ENCODE measurements at regions not wholly inside any gene's neighbourhood (a gene's known extent, or its start where the extent isn't known, plus 50 kb on each side); places are given as distances from the start of the nearest gene placed in this dataset.
"Not testable (repeated sequence)": the region's sequence is repeated elsewhere in the genome, so short reads cannot be mapped to it uniquely, and the experiment has no call there.

- DNase-seq = no peak
These were observed 798.9 kb downstream of the SLC6A15 start for GRCh38 chr12:84113666-84114065.

GRCh38 chr12:84103886-84104285 lies 808.7 kb downstream of the SLC6A15 start:
- not testable (repeated sequence) for DNase-seq

GRCh38 chr12:84101963-84102362 lies 810.6 kb downstream of the SLC6A15 start:
- not testable (repeated sequence) for DNase-seq

- not testable (repeated sequence) for DNase-seq
These were observed 813.0 kb downstream of the SLC6A15 start for GRCh38 chr12:84099591-84099990.

GRCh38 chr12:84091651-84092050 lies 820.9 kb downstream of the SLC6A15 start:
- DNase-seq = no peak

GRCh38 chr12:84089356-84089755 lies 823.2 kb downstream of the SLC6A15 start:
- DNase-seq = no peak

- DNase-seq = no peak
These were observed 827.6 kb downstream of the SLC6A15 start for GRCh38 chr12:84085046-84085445.

- DNase-seq = no peak
These were observed 833.0 kb downstream of the SLC6A15 start for GRCh38 chr12:84079626-84080025.

GRCh38 chr12:84077679-84078078 lies 834.9 kb downstream of the SLC6A15 start:
- DNase-seq = no peak

- DNase-seq = no peak
These were observed 836.6 kb downstream of the SLC6A15 start for GRCh38 chr12:84075991-84076390.

- no peak for DNase-seq
These were observed 839.2 kb downstream of the SLC6A15 start for GRCh38 chr12:84073401-84073800.

GRCh38 chr12:84072961-84073360 lies 839.6 kb downstream of the SLC6A15 start:
- no peak for DNase-seq

- no peak for DNase-seq
These were observed 842.3 kb downstream of the SLC6A15 start for GRCh38 chr12:84070292-84070691.

GRCh38 chr12:84069699-84070098 lies 842.9 kb downstream of the SLC6A15 start:
- no peak for DNase-seq

- DNase-seq = no peak
These were observed 843.4 kb downstream of the SLC6A15 start for GRCh38 chr12:84069198-84069597.

GRCh38 chr12:84058136-84058535 lies 854.5 kb downstream of the SLC6A15 start:
- no peak for DNase-seq

- DNase-seq = no peak
These were observed 857.8 kb downstream of the SLC6A15 start for GRCh38 chr12:84054811-84055210.

GRCh38 chr12:84047881-84048280 lies 864.7 kb downstream of the SLC6A15 start:
- DNase-seq = no peak

GRCh38 chr12:84046859-84047258 lies 865.7 kb downstream of the SLC6A15 start:
- DNase-seq = no peak

GRCh38 chr12:84043355-84043754 lies 869.2 kb downstream of the SLC6A15 start:
- DNase-seq = no peak

GRCh38 chr12:84038242-84038641 lies 874.4 kb downstream of the SLC6A15 start:
- DNase-seq = no peak

GRCh38 chr12:84036912-84037311 lies 875.7 kb downstream of the SLC6A15 start:
- no peak for DNase-seq

- no peak for DNase-seq
These were observed 876.8 kb downstream of the SLC6A15 start for GRCh38 chr12:84035766-84036165.

- DNase-seq = no peak
These were observed 877.7 kb downstream of the SLC6A15 start for GRCh38 chr12:84034871-84035270.

- no peak for DNase-seq
These were observed 879.4 kb downstream of the SLC6A15 start for GRCh38 chr12:84033162-84033561.
